Kidney capillary endothelial cell (primary cell): ENCODE measurements at regions not wholly inside any gene's neighbourhood (a gene's known extent, or its start where the extent isn't known, plus 50 kb on each side); places are given as distances from the start of the nearest gene placed in this dataset.
"Not testable (repeated sequence)": the region's sequence is repeated elsewhere in the genome, so short reads cannot be mapped to it uniquely, and the experiment has no call there.

Experiments
- DNase-seq: peaks from one replicate; pipeline ENCODE4 v3.0.0-alpha.2; 2018; ENCODE audit warnings: low spot score

- DNase-seq = no peak
These were observed 87.2 kb upstream of the KRAS start for GRCh38 chr12:25337916-25338315.

GRCh38 chr12:25332143-25332542 lies 81.4 kb upstream of the KRAS start:
- no peak for DNase-seq

GRCh38 chr12:25328072-25328712 lies 77.5 kb upstream of the KRAS start:
- no peak for DNase-seq

GRCh38 chr12:25327321-25327720 lies 76.6 kb upstream of the KRAS start:
- DNase-seq = no peak

DNA sequence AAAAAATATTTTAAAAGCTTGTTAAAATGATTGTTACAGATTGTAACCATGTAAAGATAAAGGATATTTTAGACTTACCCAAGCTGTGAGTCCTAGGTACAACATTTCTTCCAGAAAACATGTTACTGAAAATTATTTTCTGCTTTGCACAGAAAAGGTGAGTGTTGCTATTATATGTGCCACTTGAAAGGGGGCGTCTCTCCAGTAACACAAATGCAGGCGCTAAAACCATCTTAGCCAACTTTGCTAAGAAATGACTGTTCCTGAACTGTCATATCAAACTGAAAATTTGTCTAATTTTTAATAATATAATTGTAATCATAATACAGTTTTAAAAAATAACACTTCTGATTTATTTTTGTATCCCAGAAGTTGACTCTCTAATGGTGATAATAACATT lies 75.6 kb upstream of the KRAS start:
- no peak for DNase-seq

- DNase-seq = no peak
These were observed 74.1 kb upstream of the KRAS start for GRCh38 chr12:25324861-25325260.

GRCh38 chr12:25323581-25323982 lies 72.9 kb upstream of the KRAS start:
- DNase-seq = no peak

- DNase-seq = peak; percentile 23
These were observed 72.3 kb upstream of the KRAS start for GRCh38 chr12:25322918-25323531.

DNA sequence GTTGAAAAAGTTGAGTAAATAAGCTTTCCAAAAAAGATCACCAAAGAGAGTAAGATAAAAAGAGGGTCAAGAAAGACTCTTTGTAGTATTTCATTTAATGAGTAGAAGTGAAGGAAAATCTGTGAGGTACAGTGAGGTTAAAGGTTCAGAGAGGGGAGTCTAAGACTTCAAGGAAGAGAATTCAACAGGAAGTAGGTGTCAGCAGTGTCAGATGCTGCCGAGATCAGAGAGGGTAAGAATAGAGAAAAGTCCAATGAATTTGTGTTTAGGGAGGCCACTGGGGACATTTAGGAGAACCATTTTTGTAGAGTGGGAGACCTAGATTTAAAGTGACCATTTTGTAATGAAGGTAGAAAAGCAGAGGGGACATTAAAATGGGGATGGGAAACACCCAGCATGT lies 71.6 kb upstream of the KRAS start:
- DNase-seq = no peak

DNA sequence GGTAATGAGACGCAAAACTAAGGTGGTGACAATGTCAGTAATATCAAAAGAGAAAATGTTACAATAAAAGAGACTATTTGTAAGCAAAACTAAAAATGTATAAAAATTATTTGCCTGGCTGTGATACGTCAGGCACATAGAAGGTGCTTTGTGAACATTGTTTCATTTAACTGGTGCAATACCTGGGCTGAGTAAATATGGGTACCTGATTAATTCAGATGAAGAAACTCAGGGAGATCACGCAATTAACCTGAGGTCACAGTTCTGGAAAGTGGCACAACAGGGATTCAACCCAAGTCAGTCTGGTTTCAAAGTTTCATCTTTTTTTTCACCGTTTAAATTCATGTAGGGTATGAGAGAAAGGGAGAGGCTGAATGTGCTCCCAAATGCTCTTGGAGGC lies 71.0 kb upstream of the KRAS start:
- no peak for DNase-seq

- DNase-seq = no peak
These were observed 69.6 kb upstream of the KRAS start for GRCh38 chr12:25320123-25321006.

GRCh38 chr12:25319233-25319984 lies 68.7 kb upstream of the KRAS start:
- no peak for DNase-seq

DNA sequence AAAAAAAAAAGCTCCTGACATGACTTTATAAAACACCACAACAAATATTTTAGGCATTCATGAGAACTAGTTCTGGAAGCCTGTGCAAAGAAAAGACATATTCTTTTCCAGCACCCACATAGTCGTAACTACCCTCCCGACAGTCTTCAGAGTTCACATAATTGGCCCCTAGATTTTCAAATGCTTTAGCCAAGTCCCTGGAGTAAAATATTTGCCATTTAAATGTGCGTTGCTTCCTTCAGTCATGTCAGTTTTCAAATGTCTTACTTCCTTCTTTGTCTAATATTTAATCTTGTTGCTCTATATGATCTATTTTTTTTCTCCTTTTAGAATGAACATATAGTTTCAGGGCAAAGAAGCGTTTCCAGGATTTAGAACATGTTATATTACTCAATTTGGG lies 66.8 kb upstream of the KRAS start:
- DNase-seq = no peak

DNA sequence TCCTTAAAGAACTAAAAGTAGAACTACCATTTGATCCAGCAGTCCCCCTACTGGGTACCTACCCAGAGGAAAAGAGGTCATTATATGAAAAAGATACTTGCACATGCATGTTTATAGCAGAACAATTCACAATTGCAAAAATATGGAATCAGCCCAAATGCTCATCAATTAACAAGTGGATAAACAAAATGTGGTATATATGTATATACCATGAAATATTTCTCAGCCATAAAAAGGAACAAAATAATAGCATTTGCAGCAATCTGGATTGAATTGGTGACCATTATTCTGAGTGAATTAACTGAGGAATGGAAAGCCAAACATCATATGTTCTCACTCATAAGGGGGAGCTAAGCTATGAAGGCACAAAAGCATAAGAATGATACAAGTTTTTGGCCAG lies 64.7 kb upstream of the KRAS start:
- DNase-seq = no peak

DNA sequence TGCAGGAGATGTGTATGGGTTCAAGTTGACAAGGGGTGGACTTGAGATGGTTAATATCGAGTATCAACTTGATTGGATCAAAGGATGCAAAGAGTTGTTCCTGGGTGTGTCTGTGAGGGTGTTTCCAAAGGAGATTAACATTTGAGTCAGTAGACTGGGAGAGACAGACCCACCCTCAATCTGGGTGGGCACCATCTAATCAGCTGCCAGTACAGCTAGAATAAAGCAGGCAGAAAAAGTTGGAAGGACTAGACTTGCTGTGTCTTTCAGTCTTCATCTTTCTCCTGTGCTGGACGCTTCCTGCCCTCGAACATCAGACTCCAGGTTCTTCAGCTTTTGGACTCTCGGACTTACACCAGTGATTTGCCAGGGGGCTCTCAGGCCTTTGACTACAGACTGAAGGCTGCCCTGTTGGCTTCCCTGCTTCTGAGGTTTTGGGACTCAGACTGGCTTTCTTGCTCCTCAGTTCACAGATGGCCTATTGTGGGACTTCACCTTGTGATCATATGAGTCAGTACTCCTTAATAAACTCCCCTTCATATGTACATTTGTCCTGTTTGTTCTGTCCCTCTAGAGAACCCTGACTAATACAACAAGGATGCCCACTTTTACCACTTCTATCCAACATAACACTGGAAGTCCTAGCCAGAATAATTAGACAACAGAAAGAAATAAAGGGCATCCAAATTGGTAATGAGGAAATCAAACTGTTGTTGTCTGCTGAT lies 62.7 kb upstream of the KRAS start:
- DNase-seq = not testable (repeated sequence)

GRCh38 chr12:25311506-25311905 lies 60.8 kb upstream of the KRAS start:
- no peak for DNase-seq

- DNase-seq = not testable (repeated sequence)
These were observed 59.3 kb upstream of the KRAS start for GRCh38 chr12:25310071-25310470.

GRCh38 chr12:25308756-25309155 lies 58.0 kb upstream of the KRAS start:
- DNase-seq = no peak

- DNase-seq = no peak
These were observed 57.1 kb upstream of the KRAS start for GRCh38 chr12:25307818-25308217.

DNA sequence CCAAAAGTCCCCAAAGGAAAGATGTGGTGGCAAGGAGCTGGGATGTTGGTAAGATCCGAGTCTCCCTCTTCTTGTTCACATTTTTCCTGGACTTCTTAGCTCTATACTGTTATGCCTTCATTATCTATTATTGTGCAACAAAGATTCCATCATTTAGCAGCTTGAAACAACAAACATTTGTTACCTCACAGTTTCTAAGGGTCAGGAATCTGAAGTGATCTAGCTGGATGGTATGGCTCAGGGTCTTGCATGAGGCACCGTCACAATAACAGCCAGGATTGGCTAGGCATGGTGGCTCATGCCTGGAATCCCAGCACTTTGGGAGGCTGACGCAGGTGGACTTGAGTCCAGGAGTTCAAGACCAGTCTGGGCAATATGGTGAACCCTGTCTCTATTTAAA lies 51.1 kb upstream of the KRAS start:
- no peak for DNase-seq
